HG03139 (cell line): ENCODE measurements at regions not wholly inside any gene's neighbourhood (a gene's known extent, or its start where the extent isn't known, plus 50 kb on each side); places are given as distances from the start of the nearest gene placed in this dataset.
"Not testable (repeated sequence)": the region's sequence is repeated elsewhere in the genome, so short reads cannot be mapped to it uniquely, and the experiment has no call there.

Source experiments
- ATAC-seq: cut with Tn5 transposase; IDR thresholded peaks from one replicate; pipeline ENCODE4 v1.9.1; 2021; ENCODE audit not compliant: unreplicated experiment

DNA sequence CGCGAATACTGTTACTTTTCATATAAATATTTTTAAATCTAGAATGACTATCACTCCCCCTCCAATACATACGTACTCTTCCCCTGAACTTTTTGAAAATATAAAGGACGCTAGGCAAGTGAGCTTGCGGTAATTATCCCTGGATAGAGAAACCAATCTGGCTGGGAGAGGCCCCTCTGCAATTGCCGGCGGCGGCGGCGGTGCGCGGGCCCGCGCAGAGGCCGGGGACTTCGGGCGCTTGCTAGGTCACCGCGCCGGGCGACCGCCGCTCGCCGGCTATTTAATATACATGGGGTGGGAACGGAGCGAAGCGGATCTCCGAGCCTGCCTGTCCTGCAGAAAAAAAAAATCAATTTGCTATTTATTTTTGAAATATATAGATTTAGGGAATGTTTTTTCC is 416.3 kb upstream of the ESRRG start:
- no peak for ATAC-seq

DNA sequence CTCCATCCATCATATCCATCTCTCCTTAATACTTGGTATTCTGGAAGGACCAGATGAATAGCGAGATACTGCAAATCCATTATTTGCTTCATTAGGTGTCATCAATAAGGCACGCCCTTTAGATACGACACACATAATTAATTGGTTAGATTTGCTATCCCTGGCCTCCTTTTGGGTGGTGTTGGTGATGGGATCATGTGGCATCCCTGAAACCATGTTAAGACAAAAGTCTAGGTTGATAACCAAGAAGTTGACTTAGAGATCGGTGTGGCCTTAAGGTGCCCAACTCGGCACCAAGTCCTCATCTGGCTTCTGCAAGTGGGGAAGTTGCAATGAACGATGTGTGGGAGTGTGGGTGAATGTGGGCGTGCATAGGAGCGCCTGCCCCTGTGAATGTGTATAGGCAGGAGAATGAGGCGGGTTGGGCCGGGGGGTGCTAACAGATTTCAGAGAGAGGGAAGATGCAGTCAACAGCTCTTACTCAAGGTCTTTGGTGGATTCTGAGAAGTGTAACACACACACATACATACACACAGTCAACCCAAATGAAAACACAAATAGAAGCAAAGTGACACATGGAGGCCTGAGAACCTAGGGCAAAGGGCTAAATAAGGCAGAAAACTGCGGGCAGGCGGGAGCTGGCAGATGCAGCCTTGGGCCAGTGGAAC is 415.7 kb upstream of the ESRRG start:
- no peak for ATAC-seq

DNA sequence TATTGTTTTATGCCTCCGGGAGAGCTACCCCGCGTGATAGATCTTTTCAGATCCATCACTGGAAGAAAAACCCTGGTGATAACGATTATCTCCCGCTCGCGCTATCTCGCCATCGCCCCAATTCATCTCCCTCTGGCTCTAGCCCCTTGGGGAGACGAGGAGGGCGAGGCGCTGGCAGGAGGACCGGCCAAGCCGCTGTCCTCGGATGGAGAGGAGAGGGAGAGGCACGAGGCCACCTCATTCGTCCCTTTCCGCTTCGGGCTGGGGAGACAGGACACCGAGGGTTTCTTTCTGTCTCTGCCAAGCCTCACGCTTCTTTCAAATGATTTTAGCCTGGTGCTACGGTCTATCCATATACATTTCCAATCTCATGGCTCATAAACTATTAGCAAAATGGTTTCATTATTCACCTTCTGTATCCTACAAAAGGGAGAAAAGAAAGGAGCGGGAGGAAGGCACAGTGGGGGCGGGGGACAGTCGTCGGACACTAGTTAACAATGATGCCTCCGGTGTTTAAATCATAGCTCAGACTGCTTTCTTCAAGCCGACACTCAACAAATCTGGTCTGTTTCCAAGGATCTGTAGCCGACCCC is 415.0 kb upstream of the ESRRG start:
- ATAC-seq = no peak

DNA sequence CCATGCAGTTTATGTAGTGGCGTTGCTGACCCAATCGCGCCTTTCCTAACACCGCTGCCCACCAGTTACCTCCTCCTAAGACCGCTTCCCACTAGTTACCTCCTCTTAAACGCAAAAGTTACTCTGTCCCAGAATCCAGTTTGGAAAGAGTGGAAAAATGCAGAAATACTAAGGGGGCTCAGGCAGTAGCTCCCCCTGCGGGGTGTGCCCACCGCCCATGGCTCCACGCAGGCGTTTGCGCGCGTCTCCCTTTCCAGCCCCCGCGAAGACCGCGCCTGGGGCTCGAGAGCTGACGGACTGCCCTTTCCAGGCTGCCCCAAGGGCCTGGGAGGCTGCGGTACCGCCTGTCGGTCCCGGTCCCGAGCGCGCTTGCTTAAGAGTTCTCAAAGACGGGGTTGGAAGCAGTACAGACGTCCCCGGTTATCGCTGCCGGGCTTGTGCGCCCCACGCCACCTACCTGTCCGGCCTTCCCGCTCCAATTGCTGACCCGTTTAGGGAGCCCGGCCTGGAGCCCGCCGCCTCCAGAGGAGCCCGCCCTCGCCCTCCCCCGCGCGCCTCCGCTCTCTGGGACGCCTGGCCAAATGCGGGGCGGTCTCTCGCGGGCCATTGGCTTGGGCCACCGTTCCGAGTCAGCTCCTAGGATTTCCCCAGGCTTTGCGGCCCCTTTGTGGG is 414.1 kb upstream of the ESRRG start:
- ATAC-seq = no peak

DNA sequence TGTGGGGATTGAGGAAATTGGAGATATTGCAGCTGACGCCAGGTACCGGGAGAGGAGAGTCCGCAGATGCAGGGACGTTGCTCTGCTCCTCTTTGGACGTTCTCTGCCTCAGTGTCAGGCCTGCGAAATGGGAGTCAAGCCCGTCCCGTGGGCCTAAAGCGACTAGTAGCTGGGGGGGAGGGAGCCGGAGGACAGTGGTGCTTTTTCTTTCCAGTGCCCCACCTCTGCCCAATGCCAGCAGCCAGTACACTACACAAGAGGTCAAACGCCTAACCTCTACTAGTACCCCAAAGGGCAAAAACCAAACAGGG is 413.6 kb upstream of the ESRRG start:
- no peak for ATAC-seq

DNA sequence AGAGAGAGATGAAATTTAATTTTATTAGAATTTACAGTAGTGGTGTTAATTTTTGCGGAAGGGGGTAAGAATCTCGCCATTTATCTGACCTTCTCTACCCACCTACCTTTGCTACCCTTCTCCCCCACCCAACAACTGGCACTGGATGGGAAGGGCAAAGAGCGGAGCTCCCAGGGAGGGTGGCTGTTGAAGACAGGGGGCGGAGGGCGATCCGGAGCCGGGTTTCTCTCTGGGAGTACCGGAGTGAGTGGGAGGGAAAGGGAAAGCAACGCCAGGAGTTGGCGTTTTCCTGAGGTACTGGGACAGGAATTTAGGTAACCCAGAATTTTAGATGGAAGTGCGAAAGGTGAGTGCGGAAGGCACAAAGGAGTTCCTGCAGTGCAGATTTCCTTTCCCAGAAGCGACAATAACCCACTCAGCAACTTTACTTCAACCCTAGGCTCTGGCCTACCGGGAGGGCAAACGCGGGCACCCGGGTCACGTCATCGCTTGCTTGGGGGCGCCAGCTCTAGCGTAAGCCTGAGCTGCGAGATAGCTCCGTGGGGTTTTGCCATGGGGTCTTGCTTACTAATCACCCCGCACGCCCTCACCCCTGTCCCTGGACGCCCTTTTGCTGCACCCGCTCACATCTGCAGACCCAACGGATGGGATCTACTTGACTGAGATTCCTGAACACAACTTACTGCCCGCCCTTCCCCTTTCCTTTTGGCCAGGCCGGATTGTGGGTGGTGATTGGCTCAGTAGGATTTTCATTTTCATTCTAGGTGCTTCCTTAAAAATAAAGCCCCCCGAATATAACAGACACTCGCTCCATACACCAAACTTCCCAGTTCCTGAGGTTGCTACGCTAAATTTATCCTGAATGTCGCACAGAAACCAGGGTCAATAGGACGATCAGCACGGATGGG is 413.0 kb upstream of the ESRRG start:
- ATAC-seq = no peak

DNA sequence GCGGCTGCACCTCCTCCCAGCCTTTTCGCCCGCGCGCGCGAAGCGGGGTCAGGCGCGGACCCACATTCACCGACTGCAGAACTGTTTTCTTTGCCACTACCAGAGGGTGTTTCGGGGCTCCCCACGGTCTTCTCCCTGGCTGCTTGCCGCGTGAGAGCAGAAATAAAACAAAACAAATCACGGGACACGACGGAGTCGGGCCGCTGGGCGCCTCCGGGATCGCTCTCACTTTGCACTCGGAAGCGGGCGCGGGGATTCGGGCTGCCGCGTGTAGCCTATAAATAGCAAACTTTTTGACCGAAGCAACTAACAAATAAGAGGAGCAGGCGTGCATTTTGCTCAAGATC is 412.3 kb upstream of the ESRRG start:
- no peak for ATAC-seq

DNA sequence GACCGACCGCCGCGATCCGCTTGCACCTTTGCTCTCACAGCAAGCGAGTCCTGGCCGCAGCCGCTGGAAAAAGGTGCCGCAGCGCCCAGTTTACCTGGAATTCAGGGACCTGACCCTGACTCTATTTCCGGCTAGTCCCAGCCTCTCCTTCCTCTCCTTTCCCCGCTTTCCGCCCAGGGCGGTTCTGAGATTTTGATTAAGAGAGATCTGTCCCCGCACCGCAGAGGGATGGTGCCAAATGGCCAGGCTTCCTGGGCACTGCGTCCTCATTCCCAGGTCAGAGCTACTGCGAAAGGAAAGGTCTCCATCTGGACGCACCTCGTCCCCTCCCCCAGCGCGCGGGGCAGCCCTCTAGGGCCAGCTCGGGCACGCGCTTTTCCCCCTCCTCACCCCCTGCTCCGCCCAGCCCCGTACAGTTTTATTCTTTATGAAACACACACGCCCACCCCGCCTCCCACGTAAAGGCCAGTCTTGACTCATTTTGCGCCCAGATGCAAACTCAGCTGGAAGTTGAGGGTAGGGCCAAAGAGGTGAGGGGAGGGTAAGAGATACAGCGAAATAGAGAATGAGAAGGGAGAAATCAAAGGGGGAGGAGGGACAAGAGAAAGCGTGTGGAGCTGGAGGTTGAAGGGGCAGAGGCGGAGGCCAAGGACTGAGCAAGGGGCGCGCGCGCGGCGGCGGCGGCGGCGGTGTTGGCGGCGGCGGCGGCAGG is 411.8 kb upstream of the ESRRG start:
- ATAC-seq = no peak

DNA sequence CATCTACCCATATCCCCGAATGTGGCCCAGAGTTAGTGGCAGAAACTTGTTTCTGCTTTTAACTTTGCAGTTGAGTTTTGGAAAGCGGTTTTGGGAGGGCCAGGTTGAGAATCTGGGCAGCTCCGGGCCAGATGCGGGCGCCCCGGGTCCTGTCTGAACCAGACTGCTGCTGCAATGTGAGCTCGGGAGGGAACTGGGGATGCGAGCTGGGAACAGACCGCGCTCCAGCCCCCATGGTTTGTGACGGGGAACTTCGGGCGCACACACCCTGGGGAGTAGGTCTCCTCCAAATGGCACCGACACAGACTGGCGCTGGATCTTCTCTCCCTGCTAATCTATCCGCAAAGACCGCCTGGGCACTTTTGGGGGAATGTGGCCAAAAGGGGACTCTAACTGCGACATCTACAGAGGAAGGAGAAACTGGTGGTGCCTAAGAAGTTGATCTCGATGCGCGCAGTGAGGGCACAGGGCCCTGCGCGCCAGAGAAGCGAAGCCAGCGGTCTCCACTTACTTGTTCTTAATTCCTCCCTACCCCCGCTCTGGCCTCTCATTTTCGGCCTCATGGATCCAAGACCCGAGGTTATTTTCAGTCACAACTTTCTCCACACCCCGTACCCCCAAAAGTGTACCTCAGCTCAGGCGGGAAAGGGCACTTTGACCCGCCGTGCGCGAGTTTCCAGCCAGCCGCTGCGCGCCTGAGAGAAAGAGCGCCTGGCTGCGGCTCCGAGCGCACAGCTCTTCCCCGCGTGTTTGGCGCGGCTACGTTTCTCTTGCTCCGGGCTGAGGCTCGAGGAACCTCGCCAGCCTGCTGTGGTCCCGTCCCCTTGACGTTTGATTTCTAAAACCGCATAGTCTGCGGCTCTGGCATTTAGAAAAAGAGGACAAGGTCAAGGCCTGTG is 411.0 kb upstream of the ESRRG start:
- ATAC-seq = no peak

DNA sequence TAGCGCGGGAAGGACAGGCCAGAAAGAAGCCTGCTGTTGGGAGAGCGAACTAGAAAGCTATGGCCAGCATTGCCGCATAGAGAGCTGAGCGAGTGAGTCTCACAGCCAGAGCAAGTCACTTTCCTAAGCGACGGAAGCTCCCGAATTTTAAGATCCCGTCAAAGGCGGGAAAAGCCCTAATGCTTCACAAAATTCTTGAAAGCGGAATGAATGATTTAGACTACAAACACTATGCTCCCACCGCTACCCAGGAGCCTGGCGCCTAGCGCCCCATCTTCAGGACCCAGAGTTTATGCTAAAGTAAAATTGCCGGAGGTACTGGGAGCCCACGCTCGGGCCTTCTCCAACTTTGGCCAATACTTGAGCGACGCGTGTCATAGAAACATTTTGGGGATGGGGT is 409.9 kb upstream of the ESRRG start:
- no peak for ATAC-seq

DNA sequence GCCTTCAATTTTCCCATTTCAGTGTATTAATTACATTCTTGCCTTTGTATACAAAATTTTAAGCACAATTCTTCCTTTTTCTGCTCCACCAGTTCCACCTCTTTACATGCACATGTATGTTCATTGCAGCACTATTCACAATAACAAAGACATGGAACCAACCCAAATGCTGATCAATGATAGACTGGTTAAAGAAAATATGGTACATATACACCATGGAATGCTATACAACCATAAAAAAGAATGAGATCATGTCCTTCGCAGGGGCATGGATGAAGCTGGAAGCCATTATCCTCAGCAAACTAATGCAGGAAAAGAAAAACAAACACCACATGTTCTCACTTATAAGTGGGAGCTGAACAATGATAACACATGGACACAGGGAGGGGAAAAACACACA is 400.1 kb upstream of the ESRRG start:
- ATAC-seq = not testable (repeated sequence)

DNA sequence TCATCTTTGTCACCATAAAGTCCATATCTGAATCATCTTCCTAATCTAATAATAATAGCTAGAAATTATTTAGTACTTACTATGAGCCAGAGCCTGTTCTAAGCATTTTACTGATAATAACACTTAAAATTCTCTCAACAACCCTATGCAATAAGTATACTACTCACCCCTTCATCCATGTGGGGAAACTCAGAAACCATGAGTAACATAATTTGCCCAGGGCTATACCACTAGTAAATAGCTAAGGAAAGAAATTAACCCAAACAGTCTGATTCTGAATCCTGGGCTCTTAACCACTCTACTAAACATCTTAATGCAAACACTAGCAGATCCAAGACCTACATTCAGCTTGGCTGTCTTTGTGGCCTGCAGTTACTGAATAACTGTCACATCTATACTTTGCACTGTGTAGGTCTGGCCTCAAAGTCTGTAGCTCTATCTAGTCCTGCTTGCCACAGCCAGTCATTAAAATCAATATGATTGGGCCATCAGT is 394.8 kb upstream of the ESRRG start:
- ATAC-seq = no peak

DNA sequence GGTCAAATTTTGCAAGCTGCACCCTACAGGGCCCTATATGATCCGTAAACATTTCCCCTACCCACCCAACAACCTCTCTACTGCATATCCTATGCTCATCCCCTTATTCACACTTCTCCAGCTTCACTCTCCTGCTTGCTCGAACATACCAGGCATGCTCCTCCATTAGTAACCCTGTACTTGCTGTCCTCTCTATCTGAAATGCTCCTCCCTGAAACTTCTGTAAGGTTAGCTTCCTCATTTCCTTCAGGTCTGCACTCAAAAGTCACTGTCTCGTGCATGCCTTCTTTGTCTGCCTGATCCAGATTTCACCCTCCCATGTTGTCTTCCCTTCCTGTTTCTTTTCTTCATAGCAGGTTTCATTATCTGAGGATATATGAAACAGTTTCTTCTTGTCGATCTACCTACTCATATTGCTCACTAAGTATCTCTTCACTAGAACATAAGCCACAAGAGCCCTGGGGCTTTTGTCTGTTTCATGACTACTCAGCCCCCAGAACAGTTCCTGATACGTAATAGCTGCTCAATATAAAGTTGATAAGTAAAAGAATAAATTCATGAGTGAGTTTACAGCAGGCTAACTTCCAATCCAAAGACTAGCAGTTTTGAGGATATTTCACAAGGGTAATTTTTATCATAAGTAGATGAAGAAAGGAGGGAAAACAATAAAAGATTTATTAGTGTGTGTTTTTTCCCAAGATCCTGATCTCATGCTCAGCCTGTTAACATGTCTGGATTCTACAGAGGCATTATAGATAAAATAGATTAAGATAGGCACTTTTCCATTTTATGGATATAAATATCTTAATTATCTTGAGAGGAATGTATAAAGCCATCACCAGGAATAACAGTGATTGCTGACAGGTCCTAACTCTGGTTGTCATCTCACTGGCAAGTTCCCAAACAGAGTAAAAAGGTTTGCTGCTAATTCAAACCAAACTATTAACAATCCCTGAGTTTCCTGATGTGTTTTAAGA is 392.5 kb upstream of the ESRRG start:
- ATAC-seq = no peak

DNA sequence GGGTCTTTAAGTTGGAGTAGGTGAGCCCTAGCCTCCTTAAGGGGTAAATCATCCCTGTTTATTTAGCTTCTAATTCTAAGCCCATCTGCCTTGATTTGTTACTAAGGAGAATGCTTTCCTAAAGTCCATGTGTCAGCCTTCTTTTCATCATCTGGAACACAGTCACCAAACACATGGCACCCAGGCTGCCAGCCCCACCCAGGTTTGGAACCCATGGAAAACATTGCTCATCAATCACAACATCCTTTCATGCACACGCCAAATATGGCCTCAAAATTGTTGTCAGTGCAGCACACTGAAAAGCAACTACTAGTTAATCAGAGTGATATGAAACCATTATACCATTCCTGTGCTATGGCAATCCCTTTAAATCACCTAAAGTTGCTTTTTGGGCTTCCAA is 386.7 kb upstream of the ESRRG start:
- no peak for ATAC-seq

DNA sequence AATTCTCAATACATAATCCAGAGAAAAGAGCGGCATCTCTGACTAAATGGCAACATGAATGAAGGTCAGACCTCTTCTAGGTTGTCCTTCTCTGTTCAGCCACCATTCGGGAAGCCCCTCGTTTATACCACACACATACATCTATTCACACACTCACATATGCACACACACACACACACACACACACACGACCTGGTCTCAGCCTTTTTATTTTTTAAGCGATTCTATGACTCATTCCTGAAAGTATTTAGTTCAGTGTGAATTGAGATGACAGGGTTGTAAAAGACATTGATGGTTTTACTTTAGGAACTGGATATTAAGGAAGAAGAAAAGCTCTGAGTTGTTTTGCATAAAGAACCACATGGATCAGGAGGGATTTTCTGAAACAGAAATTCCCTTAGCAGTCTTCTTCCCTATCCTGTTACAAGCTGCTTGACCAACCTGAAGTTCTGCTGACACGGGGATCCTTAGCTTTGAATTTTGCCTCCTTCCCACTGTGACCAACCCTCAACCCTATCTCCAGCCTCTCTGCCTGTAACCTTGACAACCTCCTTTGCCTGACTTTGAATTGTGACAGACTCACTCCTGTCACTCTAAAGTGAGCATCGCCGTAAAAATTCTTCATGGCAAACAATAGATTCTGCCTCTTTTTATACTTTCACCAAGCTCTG is 383.1 kb upstream of the ESRRG start:
- ATAC-seq = no peak

DNA sequence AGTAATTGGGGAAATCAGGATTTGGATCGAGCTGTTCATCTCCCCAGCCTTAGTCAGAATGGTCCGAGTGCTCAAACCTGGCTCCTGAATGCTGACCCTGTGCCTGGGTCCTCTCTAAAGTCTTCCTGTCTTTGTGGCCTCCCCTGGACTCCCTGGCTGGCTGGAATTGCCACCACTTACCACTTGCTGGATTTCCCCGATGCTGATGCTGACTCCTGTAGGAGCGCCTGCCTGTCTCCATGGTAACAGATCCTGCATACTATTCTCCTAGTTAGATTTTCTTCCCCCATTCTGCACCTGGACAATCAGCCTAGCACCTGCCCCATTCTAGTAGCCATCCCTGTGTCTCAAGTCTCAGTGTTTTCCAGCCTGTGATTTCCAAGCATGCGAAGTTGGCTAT is 382.2 kb upstream of the ESRRG start:
- no peak for ATAC-seq

DNA sequence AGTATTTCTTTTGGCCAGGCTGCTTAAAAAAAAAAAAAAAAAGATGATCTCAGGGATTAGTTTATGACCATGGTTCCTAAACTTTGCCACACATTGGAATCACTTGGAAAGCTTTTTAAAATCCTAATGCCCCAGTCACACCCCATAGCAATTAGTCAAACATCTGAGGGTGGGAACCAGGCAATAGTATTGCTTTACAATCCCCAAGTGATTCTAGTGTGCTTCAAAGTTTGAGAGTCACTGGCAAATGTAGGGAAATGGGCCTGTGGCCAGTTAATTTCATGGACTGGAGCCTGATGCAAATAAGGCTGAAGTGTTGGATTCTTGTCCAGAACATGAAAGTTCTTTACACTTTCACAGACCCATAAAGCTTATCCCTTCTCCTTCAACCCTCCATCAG is 374.6 kb upstream of the ESRRG start:
- ATAC-seq = no peak

DNA sequence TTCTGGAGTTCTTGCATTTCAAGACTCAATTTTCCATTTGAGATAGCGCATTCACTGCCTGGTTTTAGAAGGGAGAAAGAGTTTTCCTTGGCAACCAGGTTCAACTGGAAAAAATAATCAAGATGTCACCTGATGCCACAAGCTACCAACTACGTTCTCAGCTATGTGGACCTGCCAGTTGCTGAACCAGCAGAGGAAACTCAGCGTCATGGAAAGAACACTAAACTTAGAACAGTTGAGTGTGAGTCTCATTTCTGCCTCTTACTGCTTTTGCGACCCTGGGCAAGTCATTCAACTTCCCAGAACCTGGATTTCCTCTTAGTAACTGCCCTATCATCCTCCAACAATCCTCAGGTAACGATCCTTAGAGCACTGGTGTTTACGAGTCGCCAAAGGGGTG is 373.0 kb upstream of the ESRRG start:
- no peak for ATAC-seq
